ENCODE measurements at regions not wholly inside any gene's neighbourhood (a gene's known extent, or its start where the extent isn't known, plus 50 kb on each side); places are given as distances from the start of the nearest gene placed in this dataset.

GRCh38 chr3:13161021-13161759 lies 88.0 kb upstream of the IQSEC1 start:
- Mint-ChIP-seq H3K4me3 (no peak overlapping the region), H3K4me1 (no peaks in the 10 kb centered on the region), H3K27me3 (peaks cover 7% of the 10 kb centered on the region), H3K27ac (no peak overlapping the region), H3K36me3 (ENCODE audit: low read depth) (no peaks in the 10 kb centered on the region), H3K9me3 (peaks cover 5% of the 10 kb centered on the region)
- ChIA-PET CTCF (interaction anchor here (0.6 kb wide), 1 partner anchor 88 kb away, joined by 3 read pairs; no protein-coding TSS in a partner anchor), POLR2A (no interaction called here)
- no peak for DNase-seq

DNA sequence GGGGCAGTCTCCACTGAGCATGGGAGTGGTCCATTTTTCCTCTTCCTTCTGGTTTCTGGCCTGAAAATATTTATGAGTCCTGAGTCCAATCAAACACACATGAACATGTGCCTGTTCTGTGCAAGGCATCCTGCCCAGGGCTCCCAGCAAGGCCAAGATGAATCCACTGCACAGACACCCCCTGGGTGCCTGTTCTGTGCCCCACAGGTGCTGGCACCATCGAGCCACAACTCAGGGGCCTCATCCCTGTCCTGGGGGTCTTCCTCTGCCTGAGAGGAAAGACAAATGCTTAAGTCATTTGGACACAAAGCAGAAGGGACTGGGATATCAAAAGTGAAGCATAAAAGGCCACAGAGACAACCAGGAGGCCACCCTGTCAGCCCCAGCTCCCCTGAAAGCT lies 87.4 kb upstream of the IQSEC1 start:
- no peak overlapping the region for H3K27ac Mint-ChIP-seq
- no peak overlapping the region for H3K4me3 Mint-ChIP-seq
- no peak for DNase-seq
- peaks cover 6% of the 10 kb centered on the region for H3K9me3 Mint-ChIP-seq
- peaks cover 7% of the 10 kb centered on the region for H3K27me3 Mint-ChIP-seq
- H3K36me3 Mint-ChIP-seq (ENCODE audit: low read depth) = no peaks in the 10 kb centered on the region
- H3K4me1 Mint-ChIP-seq = no peaks in the 10 kb centered on the region
- ChIA-PET POLR2A (no interaction called here), CTCF (no interaction called here)

DNA sequence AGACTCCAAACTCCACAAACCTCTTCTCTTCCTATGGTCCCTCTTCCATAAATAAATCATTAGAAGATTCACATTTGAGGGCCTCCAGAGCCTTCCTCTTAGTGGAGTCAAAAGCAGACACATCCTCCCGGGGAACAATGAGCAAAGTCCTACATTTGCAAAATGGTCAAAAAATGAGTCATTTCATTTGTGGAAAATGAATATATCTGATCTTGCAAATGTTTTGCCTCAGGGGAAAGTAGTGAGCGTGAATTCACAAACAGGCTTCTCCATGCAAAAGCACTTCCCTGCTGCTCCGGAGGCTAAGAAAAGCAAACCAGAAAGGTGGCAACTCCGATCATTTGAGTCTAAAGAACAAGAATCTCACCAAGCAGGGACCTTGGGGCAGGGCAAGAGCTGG lies 86.7 kb upstream of the IQSEC1 start:
- Mint-ChIP-seq H3K36me3 (ENCODE audit: low read depth) (peaks cover 2% of the 10 kb centered on the region), H3K4me3 (no peak overlapping the region), H3K9me3 (peaks cover 12% of the 10 kb centered on the region), H3K27ac (no peak overlapping the region), H3K27me3 (peaks cover 12% of the 10 kb centered on the region), H3K4me1 (no peaks in the 10 kb centered on the region)
- ChIA-PET CTCF (no interaction called here), POLR2A (no interaction called here)
- DNase-seq = no peak

DNA sequence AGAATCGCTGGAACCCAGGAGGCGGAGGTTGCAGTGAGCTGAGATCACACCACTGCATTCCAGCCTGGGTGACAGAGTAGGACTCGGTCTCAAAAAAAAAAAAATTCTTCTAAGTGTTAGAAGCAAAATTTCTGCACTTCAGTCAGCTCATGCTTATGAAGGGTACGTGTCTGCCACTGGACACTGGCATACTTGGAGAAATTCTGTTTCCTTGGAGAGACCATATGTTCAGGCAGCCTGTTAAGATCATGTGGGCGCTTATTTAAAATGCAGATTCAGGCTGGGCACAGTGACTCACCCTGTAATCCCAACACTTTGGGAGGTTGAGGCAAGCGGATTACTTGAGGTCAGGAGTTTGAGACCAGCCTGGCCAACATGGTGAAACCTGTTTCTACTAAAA lies 85.6 kb upstream of the IQSEC1 start:
- Mint-ChIP-seq H3K27me3 (peaks cover 14% of the 10 kb centered on the region), H3K4me3 (no peak overlapping the region), H3K9me3 (peaks cover 18% of the 10 kb centered on the region), H3K27ac (no peak overlapping the region), H3K36me3 (ENCODE audit: low read depth) (peaks cover 2% of the 10 kb centered on the region), H3K4me1 (no peaks in the 10 kb centered on the region)
- POLR2A ChIA-PET = no interaction called here
- CTCF ChIA-PET = no interaction called here
- DNase-seq = no peak

DNA sequence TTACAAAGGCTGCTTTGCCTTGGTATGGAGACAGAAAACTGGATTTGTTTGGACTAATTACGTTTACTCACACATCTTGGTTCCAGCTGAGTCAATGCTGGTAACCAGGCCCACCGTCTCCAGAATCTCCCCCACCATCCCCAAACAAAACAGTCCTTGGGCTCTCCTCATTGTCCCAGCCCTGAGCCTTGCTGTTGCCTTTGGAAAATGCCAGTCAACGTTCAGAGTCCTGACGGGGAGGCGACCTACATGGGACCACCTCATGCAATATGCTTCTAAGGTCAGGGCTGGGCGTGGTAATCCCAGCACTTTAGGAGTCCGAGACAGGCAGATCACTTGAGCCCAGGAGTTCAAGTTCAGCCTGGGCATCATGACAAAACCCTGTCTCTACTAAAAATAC lies 85.2 kb upstream of the IQSEC1 start:
- Mint-ChIP-seq H3K36me3 (ENCODE audit: low read depth) (peaks cover 2% of the 10 kb centered on the region), H3K27me3 (peaks cover 14% of the 10 kb centered on the region), H3K9me3 (peaks cover 18% of the 10 kb centered on the region), H3K4me3 (no peak overlapping the region), H3K4me1 (no peaks in the 10 kb centered on the region), H3K27ac (no peak overlapping the region)
- ChIA-PET CTCF (no interaction called here), POLR2A (no interaction called here)
- no peak for DNase-seq

DNA sequence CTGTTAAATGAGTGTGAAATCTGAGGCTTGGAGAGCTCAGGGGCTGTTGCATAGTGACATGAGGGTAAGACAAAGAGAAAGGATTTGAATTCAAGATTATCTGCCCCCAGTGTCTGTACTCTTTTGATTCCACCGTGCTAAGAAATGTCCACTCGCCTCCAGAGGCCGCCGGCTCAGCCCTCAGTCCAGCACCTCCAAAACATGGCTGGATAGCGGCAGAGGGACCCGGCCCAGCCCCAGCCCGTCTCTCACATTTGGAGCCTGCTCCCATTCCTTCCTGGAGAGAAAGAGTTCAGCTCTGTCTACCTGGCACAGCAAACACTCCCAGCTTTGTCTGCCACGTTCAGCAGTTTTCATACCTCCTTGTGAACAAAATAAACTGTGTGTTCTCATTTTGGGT lies 84.8 kb upstream of the IQSEC1 start:
- ChIA-PET POLR2A (no interaction called here), CTCF (no interaction called here)
- peaks cover 14% of the 10 kb centered on the region for H3K27me3 Mint-ChIP-seq

GRCh38 chr3:13152826-13153710 lies 79.8 kb upstream of the IQSEC1 start:
- Mint-ChIP-seq H3K27ac (no peak overlapping the region), H3K4me3 (no peak overlapping the region), H3K9me3 (peaks cover 18% of the 10 kb centered on the region), H3K27me3 (peaks cover 13% of the 10 kb centered on the region), H3K36me3 (ENCODE audit: low read depth) (peaks cover 6% of the 10 kb centered on the region), H3K4me1 (peaks cover 12% of the 10 kb centered on the region)
- POLR2A ChIA-PET = no interaction called here
- CTCF ChIA-PET = interaction anchor here (1.3 kb wide), 1 partner anchor 41 kb away, joined by 3 read pairs; no protein-coding TSS in a partner anchor
- DNase-seq = no peak

More for the DNA sequence above, 84.8 kb upstream of the IQSEC1 start:
- Mint-ChIP-seq H3K4me1 (no peaks in the 10 kb centered on the region), H3K4me3 (no peak overlapping the region), H3K36me3 (ENCODE audit: low read depth) (peaks cover 2% of the 10 kb centered on the region), H3K27ac (no peak overlapping the region), H3K9me3 (peaks cover 18% of the 10 kb centered on the region)
- DNase-seq = no peak

DNA sequence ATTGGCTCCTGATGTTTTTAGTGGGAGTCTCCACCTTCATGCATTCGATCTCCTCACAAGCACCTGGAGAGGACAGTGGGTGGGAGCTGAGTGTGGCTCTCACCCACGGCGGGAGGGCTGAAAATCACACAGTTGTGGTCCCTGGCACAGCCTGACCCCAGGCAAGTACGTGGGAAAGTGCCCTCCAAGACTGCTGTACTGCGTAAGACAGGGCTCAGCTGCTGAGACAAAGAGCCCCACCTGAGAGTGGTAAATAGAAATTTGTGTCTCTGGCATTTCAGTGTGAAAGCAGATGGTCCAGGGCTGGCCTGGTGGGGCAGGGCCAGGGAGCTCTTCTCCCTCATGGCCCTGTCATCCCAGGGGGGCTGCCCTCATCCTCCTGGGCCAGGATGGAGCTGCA lies 77.4 kb upstream of the IQSEC1 start:
- H3K36me3 Mint-ChIP-seq (ENCODE audit: low read depth) = peaks cover 6% of the 10 kb centered on the region
- H3K27ac Mint-ChIP-seq = peak overlapping the region; percentile 41
- POLR2A ChIA-PET = no interaction called here
- H3K4me3 Mint-ChIP-seq = no peak overlapping the region
- peaks cover 12% of the 10 kb centered on the region for H3K9me3 Mint-ChIP-seq
- no peak for DNase-seq
- CTCF ChIA-PET = interaction anchor here (1.0 kb wide), 1 partner anchor 25 kb away, joined by 3 read pairs; no protein-coding TSS in a partner anchor
- H3K27me3 Mint-ChIP-seq = peaks cover 7% of the 10 kb centered on the region
- peaks cover 12% of the 10 kb centered on the region for H3K4me1 Mint-ChIP-seq

DNA sequence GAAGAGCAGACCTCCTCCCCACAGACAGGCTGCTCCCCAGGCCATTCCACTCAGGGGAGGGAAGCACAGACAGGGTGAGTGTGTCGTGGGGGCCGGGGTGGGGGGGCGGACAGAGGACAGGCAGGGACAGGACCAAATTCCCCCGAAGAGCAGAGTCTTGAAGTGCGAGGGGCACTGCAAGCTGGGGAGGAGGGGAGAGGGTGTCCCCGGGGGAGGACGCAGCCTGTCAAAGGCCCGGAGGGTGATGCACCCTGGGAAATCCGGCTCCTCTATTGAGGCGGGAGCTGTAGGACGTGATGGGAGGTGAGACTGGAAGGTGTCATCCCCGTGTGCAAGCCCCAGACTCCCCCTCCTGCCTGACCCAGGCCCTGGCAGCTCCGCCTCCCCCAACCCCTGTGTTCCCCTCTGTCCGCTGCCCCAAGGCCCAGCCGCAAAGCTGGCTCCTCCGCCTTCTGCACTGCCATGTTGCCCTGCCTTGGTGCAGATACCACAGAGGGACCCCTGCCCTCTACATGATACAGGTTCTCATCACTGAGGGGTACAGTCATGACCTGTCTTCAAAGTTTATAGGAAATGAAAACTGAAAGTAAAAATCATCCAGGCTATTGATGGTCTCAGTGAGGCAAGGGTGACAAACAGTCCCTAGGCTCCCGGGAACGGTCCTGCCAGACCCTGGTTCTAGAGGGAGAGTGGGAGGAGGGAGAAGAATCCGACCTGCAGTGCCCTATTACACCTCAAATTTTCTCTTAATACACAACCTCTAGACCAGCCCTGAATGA lies 76.3 kb upstream of the IQSEC1 start:
- ChIA-PET POLR2A (no interaction called here), CTCF (no interaction called here)
- Mint-ChIP-seq H3K9me3 (peaks cover 2% of the 10 kb centered on the region), H3K4me3 (peak overlapping the region; percentile 22), H3K36me3 (ENCODE audit: low read depth) (peaks cover 4% of the 10 kb centered on the region), H3K27me3 (no peaks in the 10 kb centered on the region), H3K4me1 (peaks cover 12% of the 10 kb centered on the region), H3K27ac (peak overlapping the region; percentile 97)
- DNase-seq = no peak

- H3K4me1 Mint-ChIP-seq = peaks cover 12% of the 10 kb centered on the region
- no peaks in the 10 kb centered on the region for H3K27me3 Mint-ChIP-seq
- peaks cover 4% of the 10 kb centered on the region for H3K36me3 Mint-ChIP-seq (ENCODE audit: low read depth)
- peak overlapping the region; percentile 19 for H3K27ac Mint-ChIP-seq
- H3K4me3 Mint-ChIP-seq = no peak overlapping the region
- DNase-seq = no peak
- ChIA-PET CTCF (no interaction called here), POLR2A (no interaction called here)
- H3K9me3 Mint-ChIP-seq = no peaks in the 10 kb centered on the region
These were observed 75.5 kb upstream of the IQSEC1 start for GRCh38 chr3:13148561-13149329.

GRCh38 chr3:13148126-13148525 lies 74.9 kb upstream of the IQSEC1 start:
- POLR2A ChIA-PET = no interaction called here
- peaks cover 12% of the 10 kb centered on the region for H3K4me1 Mint-ChIP-seq
- peak overlapping the region; percentile 60 for H3K27ac Mint-ChIP-seq
- H3K36me3 Mint-ChIP-seq (ENCODE audit: low read depth) = peaks cover 4% of the 10 kb centered on the region
- DNase-seq = no peak
- no peak overlapping the region for H3K4me3 Mint-ChIP-seq
- no peaks in the 10 kb centered on the region for H3K27me3 Mint-ChIP-seq
- CTCF ChIA-PET = no interaction called here
- no peaks in the 10 kb centered on the region for H3K9me3 Mint-ChIP-seq

DNA sequence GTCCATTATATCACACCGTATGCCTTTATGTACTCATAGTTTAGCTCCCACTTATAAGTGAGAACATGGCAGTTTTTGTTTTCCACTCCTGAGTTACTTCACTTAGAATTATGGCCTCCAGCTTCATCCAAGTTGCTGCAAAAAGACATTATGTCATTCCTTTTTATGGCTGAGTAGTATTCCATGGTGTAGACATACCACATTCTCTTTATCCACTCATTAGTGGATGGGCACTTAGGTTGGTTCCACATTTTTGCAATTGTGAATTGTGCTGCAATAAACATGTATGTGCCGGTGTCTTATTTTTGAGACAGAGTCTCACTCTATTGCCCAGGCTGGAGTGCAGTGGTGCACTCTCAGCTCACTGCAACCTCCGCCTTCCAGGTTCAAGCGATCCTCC lies 74.1 kb upstream of the IQSEC1 start:
- peaks cover 4% of the 10 kb centered on the region for H3K36me3 Mint-ChIP-seq (ENCODE audit: low read depth)
- no peaks in the 10 kb centered on the region for H3K27me3 Mint-ChIP-seq
- no peak overlapping the region for H3K27ac Mint-ChIP-seq
- CTCF ChIA-PET = no interaction called here
- peaks cover 12% of the 10 kb centered on the region for H3K4me1 Mint-ChIP-seq
- DNase-seq = no peak
- H3K9me3 Mint-ChIP-seq = no peaks in the 10 kb centered on the region
- POLR2A ChIA-PET = no interaction called here
- no peak overlapping the region for H3K4me3 Mint-ChIP-seq

Measured in activated CD4-positive, alpha-beta T cell treated with anti-CD3 and anti-CD28 coated beads, Interleukin-2, amount 10 ng/mL, durations not matched to agents 7 days and 5 days (primary cell).